ENCODE measurements at regions not wholly inside any gene's neighbourhood (a gene's known extent, or its start where the extent isn't known, plus 50 kb on each side); places are given as distances from the start of the nearest gene placed in this dataset.

DNA sequence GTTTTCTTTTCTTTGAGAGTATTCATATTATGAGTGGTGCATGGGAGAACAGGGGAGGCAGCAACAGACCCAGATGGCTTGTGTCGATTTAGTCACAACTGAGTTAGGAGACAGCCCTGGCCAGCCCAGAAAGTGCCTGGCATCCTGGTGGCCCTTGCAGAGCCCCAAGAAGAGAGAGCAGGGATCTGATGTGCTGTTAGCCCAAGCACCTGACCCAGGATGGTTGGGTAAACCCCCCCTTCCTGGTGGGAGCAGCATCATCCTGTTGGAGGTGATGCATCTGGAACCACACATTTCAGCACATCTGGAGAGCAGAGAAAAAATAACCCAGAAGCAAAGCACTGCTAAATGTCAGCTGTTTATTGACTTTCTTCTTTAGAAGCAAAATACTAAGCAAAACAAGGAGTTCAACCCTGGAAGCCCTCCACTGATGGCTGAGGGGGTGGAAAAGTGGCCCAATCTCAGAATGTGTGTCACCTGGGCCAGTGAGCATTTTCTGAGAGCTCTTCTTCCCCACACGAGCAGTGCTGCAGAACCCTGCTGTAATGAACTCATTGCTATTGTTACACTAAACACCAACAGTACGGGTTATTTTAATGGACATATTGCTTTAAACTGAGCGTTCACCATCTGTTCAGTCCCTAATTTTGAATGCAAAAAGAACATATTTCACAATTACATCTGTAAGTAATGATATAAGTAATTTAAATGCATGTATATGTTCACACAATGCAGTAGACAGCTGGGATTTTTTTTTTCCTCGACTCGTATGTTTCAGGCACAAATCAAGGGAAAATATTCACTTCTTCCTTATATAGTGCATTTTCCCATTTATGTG, 100.6 kb upstream of the SMIM21 start:
- H3K4me1 Mint-ChIP-seq (ENCODE audit: low read depth) = no peaks in the 10 kb centered on the region
- no peak for DNase-seq
- H3K36me3 Mint-ChIP-seq (ENCODE audit: insufficient read depth) = no peaks in the 10 kb centered on the region
- no peak overlapping the region for H3K4me3 Mint-ChIP-seq
- ATAC-seq = no peak
- H3K27me3 Mint-ChIP-seq (ENCODE audit: low read depth) = peaks cover 12% of the 10 kb centered on the region
- no peaks in the 10 kb centered on the region for H3K9me3 Mint-ChIP-seq

DNA sequence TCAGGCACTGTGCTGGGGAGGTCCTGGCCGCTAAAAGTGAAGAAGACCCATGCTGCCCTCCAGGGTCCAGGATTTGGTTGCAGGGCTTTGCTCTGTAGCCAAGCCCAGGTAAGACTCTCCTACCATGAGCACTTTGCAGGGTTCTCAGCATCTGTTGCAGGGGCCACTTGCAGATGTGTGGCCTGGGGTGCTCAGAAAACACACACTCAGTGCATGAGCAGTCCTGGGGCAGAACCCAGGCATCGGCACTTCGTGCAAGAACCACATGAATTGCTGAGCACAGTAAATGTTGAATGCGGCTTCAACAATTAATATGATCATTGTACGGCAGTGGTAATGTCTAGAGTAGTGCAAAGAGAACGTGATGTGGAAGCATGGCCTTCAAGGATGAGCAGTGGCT, 98.5 kb upstream of the SMIM21 start:
- ATAC-seq = no peak
- Mint-ChIP-seq H3K9me3 (no peaks in the 10 kb centered on the region), H3K4me1 (ENCODE audit: low read depth) (no peaks in the 10 kb centered on the region), H3K36me3 (ENCODE audit: insufficient read depth) (no peaks in the 10 kb centered on the region), H3K4me3 (no peak overlapping the region), H3K27me3 (ENCODE audit: low read depth) (peaks cover 12% of the 10 kb centered on the region)
- DNase-seq = no peak

DNA sequence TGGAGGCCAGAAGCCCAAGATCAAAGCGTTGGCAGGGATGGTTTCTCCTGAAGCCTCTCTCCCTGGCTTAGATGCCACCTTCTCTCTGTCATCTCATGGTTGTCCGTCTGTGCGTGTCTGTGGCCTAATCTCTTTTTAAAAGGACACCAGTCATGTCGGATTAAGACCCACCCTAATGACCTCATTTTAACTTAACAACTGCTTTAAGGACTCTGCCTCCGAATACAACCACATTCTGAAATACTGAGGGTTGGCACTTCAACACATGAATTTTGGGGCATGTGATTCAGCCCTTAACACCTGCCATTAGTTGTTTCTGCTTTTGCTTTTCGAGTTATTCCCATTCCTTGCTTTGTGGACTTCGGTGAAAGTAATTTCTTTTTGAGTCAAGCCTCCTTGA, 97.8 kb upstream of the SMIM21 start:
- ATAC-seq (no peak), DNase-seq (no peak)
- H3K27me3 Mint-ChIP-seq (ENCODE audit: low read depth) = peaks cover 12% of the 10 kb centered on the region
- H3K9me3 Mint-ChIP-seq = no peaks in the 10 kb centered on the region
- H3K36me3 Mint-ChIP-seq (ENCODE audit: insufficient read depth) = no peaks in the 10 kb centered on the region
- no peak overlapping the region for H3K4me3 Mint-ChIP-seq
- no peaks in the 10 kb centered on the region for H3K4me1 Mint-ChIP-seq (ENCODE audit: low read depth)

DNA sequence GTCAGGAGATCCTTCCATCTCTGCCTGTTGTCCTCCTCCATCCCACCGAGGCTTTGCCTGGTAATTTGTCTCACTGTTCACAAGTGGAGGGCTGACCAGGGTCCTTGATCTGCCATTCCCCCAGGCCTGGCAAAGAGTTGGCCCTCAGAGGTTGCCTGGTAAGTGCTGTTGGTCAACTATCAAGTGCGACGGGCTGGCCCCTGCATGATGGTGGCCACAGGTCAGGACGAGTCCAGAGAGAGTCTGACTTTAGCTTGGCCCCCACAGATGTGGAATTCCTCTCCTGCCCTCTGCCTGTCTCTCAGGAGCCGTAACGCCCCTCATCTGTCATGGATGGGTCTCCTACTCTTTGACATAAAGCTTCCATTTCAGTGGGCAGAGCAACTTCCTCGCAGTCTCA, 97.3 kb upstream of the SMIM21 start:
- ATAC-seq (no peak), DNase-seq (no peak)
- no peak overlapping the region for H3K4me3 Mint-ChIP-seq
- peaks cover 8% of the 10 kb centered on the region for H3K27me3 Mint-ChIP-seq (ENCODE audit: low read depth)
- no peaks in the 10 kb centered on the region for H3K36me3 Mint-ChIP-seq (ENCODE audit: insufficient read depth)
- H3K9me3 Mint-ChIP-seq = no peaks in the 10 kb centered on the region
- no peaks in the 10 kb centered on the region for H3K4me1 Mint-ChIP-seq (ENCODE audit: low read depth)

DNA sequence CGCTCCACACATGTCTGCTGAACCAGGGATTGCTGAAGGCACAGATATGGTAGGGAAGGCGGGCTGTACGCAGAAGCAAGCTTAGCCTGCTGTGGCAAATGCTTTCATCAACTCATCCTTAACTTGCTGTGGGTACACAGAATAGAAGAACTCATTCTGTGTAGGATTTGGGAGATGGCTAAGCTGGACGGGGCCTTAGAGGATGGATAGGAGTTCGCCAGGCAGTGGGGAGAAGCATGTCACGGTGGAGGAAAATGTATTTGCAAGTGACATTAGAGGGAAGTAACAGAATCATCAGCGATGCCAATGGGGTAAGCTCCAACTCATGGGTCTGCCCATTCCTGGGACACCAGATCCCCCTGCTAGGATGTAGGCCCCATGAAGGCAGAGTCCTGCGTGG, 96.7 kb upstream of the SMIM21 start:
- ATAC-seq = no peak
- DNase-seq = no peak
- peaks cover 8% of the 10 kb centered on the region for H3K27me3 Mint-ChIP-seq (ENCODE audit: low read depth)
- no peaks in the 10 kb centered on the region for H3K9me3 Mint-ChIP-seq
- no peaks in the 10 kb centered on the region for H3K36me3 Mint-ChIP-seq (ENCODE audit: insufficient read depth)
- H3K4me1 Mint-ChIP-seq (ENCODE audit: low read depth) = no peaks in the 10 kb centered on the region
- no peak overlapping the region for H3K4me3 Mint-ChIP-seq

DNA sequence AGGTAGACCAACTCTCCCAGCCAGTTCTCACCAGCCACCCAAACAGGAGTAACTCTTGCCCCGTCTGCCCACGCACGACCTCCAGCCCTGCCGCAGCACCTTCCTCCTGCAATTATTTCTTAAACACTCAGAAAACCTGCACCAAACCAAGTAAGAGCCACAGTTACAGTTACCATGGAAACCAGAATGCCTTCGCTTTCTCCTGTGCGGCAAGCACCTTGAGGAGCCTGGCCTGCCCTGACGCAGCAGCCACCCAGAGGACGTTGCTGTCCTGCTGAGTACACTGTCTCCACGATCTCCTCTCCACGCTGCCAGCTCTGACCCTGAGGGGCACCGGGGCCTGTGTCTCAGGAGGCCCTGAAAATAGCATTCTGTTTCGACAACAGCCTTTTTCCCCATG, 94.3 kb upstream of the SMIM21 start:
- Mint-ChIP-seq H3K9me3 (no peaks in the 10 kb centered on the region), H3K4me1 (ENCODE audit: low read depth) (no peaks in the 10 kb centered on the region), H3K36me3 (ENCODE audit: insufficient read depth) (no peaks in the 10 kb centered on the region), H3K27me3 (ENCODE audit: low read depth) (peaks cover 4% of the 10 kb centered on the region), H3K4me3 (no peak overlapping the region)
- no peak for DNase-seq
- ATAC-seq = no peak

DNA sequence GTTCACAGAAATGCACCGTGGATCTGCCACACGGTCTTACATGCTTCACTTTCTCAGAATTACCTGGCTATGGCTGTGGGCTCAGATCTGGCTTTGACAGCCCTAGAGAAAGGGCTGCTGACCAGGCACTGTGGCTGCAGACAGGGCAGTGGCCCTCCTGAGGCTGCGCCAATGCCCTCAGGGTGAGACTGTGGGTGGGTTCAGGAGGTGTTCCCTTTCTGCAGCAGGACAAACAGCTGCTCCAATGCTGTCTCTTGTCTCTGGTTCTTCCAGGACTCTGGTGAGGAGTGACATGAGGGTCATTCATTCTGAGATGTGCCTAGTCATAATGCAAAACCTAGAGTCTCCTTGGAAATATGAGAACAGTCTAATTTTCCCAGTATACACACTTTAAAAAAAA, 90.5 kb upstream of the SMIM21 start:
- no peak for DNase-seq
- Mint-ChIP-seq H3K36me3 (ENCODE audit: insufficient read depth) (no peaks in the 10 kb centered on the region), H3K4me3 (no peak overlapping the region), H3K4me1 (ENCODE audit: low read depth) (no peaks in the 10 kb centered on the region), H3K27me3 (ENCODE audit: low read depth) (peaks cover 4% of the 10 kb centered on the region), H3K9me3 (peaks cover 4% of the 10 kb centered on the region)
- no peak for ATAC-seq

DNA sequence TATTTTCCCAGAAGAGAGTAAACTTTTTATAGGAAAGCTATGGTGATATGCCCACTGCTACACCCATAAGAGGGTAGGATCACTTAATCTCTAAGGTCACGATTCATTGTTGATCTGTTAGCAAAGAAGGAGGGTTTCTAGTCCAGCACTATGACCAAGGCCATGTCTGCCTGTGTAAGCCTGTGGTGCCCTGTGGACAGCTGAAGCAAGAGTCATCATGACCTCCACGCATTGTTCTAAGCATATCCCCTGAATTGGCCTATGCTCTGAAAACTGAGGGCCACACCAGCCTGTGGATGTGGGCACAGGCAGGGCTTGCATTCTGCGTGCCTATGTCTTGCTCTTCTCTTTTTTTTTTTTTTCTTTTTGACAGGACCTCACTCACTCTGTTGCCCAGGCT, 89.8 kb upstream of the SMIM21 start:
- Mint-ChIP-seq H3K27me3 (ENCODE audit: low read depth) (peaks cover 4% of the 10 kb centered on the region), H3K4me3 (no peak overlapping the region), H3K36me3 (ENCODE audit: insufficient read depth) (no peaks in the 10 kb centered on the region), H3K9me3 (peaks cover 11% of the 10 kb centered on the region), H3K4me1 (ENCODE audit: low read depth) (no peaks in the 10 kb centered on the region)
- ATAC-seq (no peak), DNase-seq (no peak)

DNA sequence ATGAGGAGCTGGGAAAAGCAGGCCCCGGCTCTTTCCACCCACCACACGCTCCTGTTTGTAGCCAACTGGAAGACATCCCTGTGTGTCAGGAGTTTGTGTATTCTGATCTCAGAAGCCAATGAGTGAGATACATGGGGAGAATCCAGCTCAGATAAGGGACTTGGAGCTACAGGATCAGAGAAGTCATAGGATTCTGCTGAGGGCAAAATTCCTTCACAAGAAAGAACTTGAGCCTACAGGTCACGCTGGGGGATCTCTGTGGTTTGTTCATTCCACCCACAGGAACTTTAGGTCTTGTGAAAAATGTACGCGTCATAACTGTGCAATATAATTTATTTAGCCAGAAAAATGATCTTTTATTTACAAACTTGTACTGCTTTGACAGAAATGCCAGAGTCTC, 80.1 kb upstream of the SMIM21 start:
- no peaks in the 10 kb centered on the region for H3K4me1 Mint-ChIP-seq (ENCODE audit: low read depth)
- H3K9me3 Mint-ChIP-seq = peaks cover 16% of the 10 kb centered on the region
- no peak overlapping the region for H3K4me3 Mint-ChIP-seq
- DNase-seq (no peak), ATAC-seq (no peak)
- H3K36me3 Mint-ChIP-seq (ENCODE audit: insufficient read depth) = no peaks in the 10 kb centered on the region
- H3K27me3 Mint-ChIP-seq (ENCODE audit: low read depth) = peaks cover 14% of the 10 kb centered on the region

DNA sequence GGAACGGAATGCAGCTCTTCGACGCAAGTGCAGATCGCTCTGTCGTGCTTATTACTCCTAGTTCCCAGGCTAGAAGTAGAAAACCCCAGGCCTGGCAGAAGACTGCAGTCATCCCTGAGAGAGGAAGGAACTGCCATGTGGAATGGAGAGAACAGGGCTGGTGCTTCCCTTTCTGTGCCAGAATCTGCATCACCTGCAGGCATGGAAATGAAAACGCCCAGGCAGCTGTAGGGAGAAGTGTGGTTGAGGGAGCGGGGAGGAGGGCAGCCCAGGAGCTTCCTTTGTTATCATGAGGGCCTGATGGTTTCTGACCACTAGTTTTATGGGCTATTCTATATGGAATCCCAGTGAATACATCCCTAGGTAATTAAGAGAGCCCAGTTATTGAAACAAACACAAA, 79.4 kb upstream of the SMIM21 start:
- H3K9me3 Mint-ChIP-seq = peaks cover 9% of the 10 kb centered on the region
- no peak overlapping the region for H3K4me3 Mint-ChIP-seq
- ATAC-seq = no peak
- no peaks in the 10 kb centered on the region for H3K4me1 Mint-ChIP-seq (ENCODE audit: low read depth)
- H3K27me3 Mint-ChIP-seq (ENCODE audit: low read depth) = peaks cover 16% of the 10 kb centered on the region
- no peak for DNase-seq
- no peaks in the 10 kb centered on the region for H3K36me3 Mint-ChIP-seq (ENCODE audit: insufficient read depth)

DNA sequence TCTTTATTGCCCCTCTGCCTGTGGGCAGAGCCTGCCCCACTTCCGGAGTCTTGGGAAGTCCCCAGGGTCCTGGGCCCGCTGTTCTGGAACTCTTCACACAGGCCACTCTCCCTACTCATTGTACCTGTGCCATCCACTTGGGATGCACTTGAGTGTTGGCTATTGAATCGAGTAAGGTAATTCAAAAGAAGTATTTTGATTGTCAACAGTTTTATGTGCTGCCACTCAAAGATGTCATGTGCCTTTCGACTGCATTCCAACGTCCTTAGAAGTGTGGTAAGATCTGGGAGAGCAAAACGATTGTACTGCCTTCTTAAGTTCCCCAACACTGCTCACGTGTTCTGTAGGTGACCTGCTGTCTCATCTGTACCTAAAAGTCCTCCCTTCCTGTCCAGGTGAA, 77.0 kb upstream of the SMIM21 start:
- no peaks in the 10 kb centered on the region for H3K36me3 Mint-ChIP-seq (ENCODE audit: insufficient read depth)

DNA sequence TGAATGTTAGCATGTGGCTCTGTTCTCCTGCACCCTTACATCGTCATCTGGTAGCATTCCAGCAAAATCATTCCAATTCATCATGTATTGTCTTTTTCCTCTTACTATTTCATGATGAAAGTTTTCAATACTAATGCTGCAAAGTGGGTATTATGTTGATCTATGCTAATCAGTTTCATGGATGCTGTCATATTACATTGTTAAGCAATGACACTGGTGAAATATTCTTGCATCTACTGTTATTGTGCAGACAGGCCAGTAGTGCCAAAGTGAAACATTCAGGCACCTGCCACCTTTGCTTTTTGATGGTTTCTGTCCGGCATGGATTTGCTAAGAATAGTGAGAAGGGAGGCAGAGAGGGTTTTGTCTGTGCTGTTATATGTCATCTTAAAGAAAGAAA, 76.1 kb upstream of the SMIM21 start:
- DNase-seq (no peak), ATAC-seq (no peak)
- H3K4me1 Mint-ChIP-seq (ENCODE audit: low read depth) = no peaks in the 10 kb centered on the region
- no peaks in the 10 kb centered on the region for H3K36me3 Mint-ChIP-seq (ENCODE audit: insufficient read depth)
- H3K4me3 Mint-ChIP-seq = no peak overlapping the region
- no peaks in the 10 kb centered on the region for H3K9me3 Mint-ChIP-seq
- H3K27me3 Mint-ChIP-seq (ENCODE audit: low read depth) = peaks cover 25% of the 10 kb centered on the region

More for the DNA sequence above, 77.0 kb upstream of the SMIM21 start:
- peaks cover 17% of the 10 kb centered on the region for H3K27me3 Mint-ChIP-seq (ENCODE audit: low read depth)
- H3K4me1 Mint-ChIP-seq (ENCODE audit: low read depth) = no peaks in the 10 kb centered on the region
- no peak overlapping the region for H3K4me3 Mint-ChIP-seq
- H3K9me3 Mint-ChIP-seq = no peaks in the 10 kb centered on the region
- ATAC-seq (no peak), DNase-seq (no peak)

DNA sequence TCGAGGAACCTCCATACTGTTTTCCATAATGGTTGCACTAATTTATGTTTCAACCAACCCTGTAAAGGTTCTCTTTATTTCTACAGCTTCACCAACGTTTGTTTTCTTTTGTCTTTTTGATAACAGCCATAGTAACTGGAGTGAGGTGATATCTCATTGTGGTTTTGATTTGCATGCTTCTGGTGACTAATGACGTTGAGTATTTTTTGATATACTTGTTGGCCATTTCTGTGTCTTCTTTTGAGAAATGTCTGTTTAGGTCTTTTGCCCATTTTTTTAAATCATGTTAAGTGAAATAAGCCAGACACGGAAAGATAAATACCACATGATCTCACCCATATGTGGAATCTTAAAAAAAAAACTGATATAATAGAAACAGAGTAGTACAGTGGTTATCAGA, 74.8 kb upstream of the SMIM21 start:
- no peak for DNase-seq
- Mint-ChIP-seq H3K4me3 (no peak overlapping the region), H3K9me3 (no peaks in the 10 kb centered on the region), H3K36me3 (ENCODE audit: insufficient read depth) (no peaks in the 10 kb centered on the region), H3K27me3 (ENCODE audit: low read depth) (peaks cover 33% of the 10 kb centered on the region), H3K4me1 (ENCODE audit: low read depth) (no peaks in the 10 kb centered on the region)
- no peak for ATAC-seq

DNA sequence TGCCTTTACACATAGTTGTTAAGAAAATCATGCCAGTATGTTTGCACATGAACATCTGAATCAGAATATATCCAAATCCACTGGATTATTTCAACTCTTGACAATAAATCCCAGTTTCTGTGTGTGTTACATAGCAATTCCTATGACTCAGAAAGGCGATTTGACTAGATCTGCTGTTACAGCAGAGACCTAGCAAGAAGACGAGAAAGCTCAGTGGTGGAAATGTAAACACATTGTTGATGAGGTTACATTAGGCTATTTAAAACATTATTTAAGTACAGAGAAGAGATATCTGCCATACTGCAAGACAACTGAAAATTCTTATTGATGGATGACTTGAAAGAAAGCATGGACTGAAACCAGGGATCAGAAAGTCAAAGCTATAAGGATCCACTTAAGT, 73.0 kb upstream of the SMIM21 start:
- Mint-ChIP-seq H3K27me3 (ENCODE audit: low read depth) (peaks cover 39% of the 10 kb centered on the region), H3K36me3 (ENCODE audit: insufficient read depth) (no peaks in the 10 kb centered on the region), H3K4me1 (ENCODE audit: low read depth) (no peaks in the 10 kb centered on the region), H3K4me3 (no peak overlapping the region), H3K9me3 (no peaks in the 10 kb centered on the region)
- ATAC-seq (no peak), DNase-seq (no peak)

DNA sequence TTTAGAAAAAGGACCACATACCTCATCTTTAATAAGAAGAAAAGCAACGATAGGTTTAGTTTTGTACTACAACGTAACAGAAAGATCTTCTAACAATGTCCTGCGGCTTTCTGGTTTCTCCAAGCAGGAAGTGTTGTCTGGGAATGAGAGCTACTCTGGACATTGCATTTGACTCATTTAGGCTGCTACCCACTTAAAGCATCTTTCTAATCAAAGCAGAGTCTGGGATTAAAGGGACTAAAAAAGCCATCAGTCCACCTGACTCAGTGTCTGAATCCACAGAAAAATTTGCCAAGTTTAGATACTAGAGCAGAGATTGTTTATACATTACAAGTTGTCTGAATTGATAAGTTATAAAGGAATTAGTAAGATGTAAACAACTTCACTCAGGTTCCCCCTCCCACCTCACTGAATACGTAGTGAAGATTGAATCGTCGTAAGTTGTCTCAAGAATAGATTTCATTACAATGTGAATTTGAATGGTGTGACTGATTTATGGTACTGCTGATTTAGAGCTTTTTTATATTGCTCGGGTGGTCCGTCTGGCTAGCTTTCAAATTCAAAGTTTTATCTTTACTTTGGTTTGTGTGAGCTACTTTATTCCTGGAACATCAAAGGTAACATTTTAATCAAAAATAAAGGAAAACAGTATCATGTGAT, 70.2 kb upstream of the SMIM21 start:
- DNase-seq (no peak), ATAC-seq (no peak)
- no peaks in the 10 kb centered on the region for H3K4me1 Mint-ChIP-seq (ENCODE audit: low read depth)
- peaks cover 38% of the 10 kb centered on the region for H3K27me3 Mint-ChIP-seq (ENCODE audit: low read depth)
- no peaks in the 10 kb centered on the region for H3K9me3 Mint-ChIP-seq
- no peak overlapping the region for H3K4me3 Mint-ChIP-seq
- H3K36me3 Mint-ChIP-seq (ENCODE audit: insufficient read depth) = no peaks in the 10 kb centered on the region

All from activated T-cell treated with anti-CD3 and anti-CD28 coated beads, Interleukin-2, amount 50 U/mL, for 4 hours (primary cell).